ENCODE measurements at regions not wholly inside any gene's neighbourhood (a gene's known extent, or its start where the extent isn't known, plus 50 kb on each side); places are given as distances from the start of the nearest gene placed in this dataset.

- Histone ChIP-seq H3K36me3 (ENCODE audit: insufficient read depth, low read length) (no peaks in the 10 kb centered on the region), H3K27me3 (ENCODE audit: control insufficient read depth, insufficient read depth, low read length) (no peaks in the 10 kb centered on the region), H3K9ac (ENCODE audit: low read depth, low read length) (no peak overlapping the region), H3K4me1 (ENCODE audit: control insufficient read depth, insufficient read depth, low read length) (no peaks in the 10 kb centered on the region), H3K9me3 (replicated peaks; ENCODE audit: low read length) (no peaks in the 10 kb centered on the region), H3K4me3 (ENCODE audit: low read length) (no peak overlapping the region), H3K4me2 (ENCODE audit: low read length) (no peak overlapping the region)
Measured at GRCh38 chr15:94610069-94610468, 378.7 kb downstream of the MCTP2 start.

- Histone ChIP-seq H3K27me3 (ENCODE audit: control insufficient read depth, insufficient read depth, low read length) (no peaks in the 10 kb centered on the region), H3K36me3 (ENCODE audit: insufficient read depth, low read length) (no peaks in the 10 kb centered on the region), H3K4me3 (ENCODE audit: low read length) (no peak overlapping the region), H3K4me1 (ENCODE audit: control insufficient read depth, insufficient read depth, low read length) (no peaks in the 10 kb centered on the region), H3K4me2 (ENCODE audit: low read length) (no peak overlapping the region), H3K9ac (ENCODE audit: low read depth, low read length) (no peak overlapping the region), H3K9me3 (replicated peaks; ENCODE audit: low read length) (no peaks in the 10 kb centered on the region)
Measured at GRCh38 chr15:94610485-94610884, 379.1 kb downstream of the MCTP2 start.

DNA sequence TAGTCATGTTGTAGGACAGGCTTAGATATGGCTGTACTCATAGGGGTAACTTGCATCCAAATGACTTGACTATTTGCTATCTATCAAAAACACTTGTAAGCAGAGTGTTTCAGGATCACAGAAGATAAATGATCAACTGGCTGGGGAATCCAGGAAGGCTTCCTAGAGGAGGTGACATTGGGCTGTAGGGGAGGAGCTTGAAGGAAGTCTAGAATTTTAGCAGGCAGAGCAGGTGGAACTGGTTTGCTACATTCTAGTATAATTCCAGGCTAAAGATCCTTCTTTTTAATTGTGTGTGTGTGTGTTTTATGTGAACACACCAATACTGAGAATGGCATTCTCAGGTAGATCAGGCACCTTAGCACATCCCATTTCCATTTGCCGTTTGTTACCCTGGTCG, 380.3 kb downstream of the MCTP2 start:
- Histone ChIP-seq H3K9me3 (replicated peaks; ENCODE audit: low read length) (no peaks in the 10 kb centered on the region), H3K4me3 (ENCODE audit: low read length) (no peak overlapping the region), H3K27me3 (ENCODE audit: control insufficient read depth, insufficient read depth, low read length) (no peaks in the 10 kb centered on the region), H3K9ac (ENCODE audit: low read depth, low read length) (no peak overlapping the region), H3K4me2 (ENCODE audit: low read length) (no peak overlapping the region), H3K36me3 (ENCODE audit: insufficient read depth, low read length) (no peaks in the 10 kb centered on the region), H3K4me1 (ENCODE audit: control insufficient read depth, insufficient read depth, low read length) (no peaks in the 10 kb centered on the region)

DNA sequence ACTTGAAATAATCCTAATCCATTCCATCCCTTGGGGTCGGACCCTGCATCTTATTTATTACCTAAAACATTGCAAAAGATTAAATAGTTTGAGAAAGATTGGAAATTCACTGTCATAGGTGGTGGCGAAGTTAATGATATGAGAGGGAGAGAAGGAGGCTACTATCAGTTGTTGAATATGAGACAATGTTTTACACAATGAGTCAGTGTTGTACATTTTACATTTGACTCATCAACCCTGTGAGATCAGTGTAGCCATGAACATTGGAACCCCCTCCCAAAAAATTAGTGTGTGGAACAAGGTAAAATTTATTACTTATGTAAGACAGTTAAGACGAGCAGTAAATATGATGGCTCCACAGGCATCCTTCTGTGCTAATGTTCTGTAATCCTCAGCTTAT, 384.3 kb downstream of the MCTP2 start:
- Histone ChIP-seq H3K9me3 (replicated peaks; ENCODE audit: low read length) (no peaks in the 10 kb centered on the region), H3K4me1 (ENCODE audit: control insufficient read depth, insufficient read depth, low read length) (no peaks in the 10 kb centered on the region), H3K36me3 (ENCODE audit: insufficient read depth, low read length) (no peaks in the 10 kb centered on the region), H3K9ac (ENCODE audit: low read depth, low read length) (no peak overlapping the region), H3K4me2 (ENCODE audit: low read length) (no peak overlapping the region), H3K27me3 (ENCODE audit: control insufficient read depth, insufficient read depth, low read length) (no peaks in the 10 kb centered on the region), H3K4me3 (ENCODE audit: low read length) (no peak overlapping the region)

GRCh38 chr15:94620632-94621031, 389.3 kb downstream of the MCTP2 start:
- H3K9me3 ChIP-seq (replicated peaks; ENCODE audit: low read length), result peaks cover 2% of the 10 kb centered on the region
- H3K4me2 ChIP-seq (ENCODE audit: low read length), result no peak overlapping the region
- H3K4me3 ChIP-seq (ENCODE audit: low read length), result no peak overlapping the region
- no peaks in the 10 kb centered on the region for H3K4me1 ChIP-seq (ENCODE audit: control insufficient read depth, insufficient read depth, low read length)
- no peaks in the 10 kb centered on the region for H3K27me3 ChIP-seq (ENCODE audit: control insufficient read depth, insufficient read depth, low read length)
- H3K36me3 ChIP-seq (ENCODE audit: insufficient read depth, low read length), result no peaks in the 10 kb centered on the region
- no peak overlapping the region for H3K9ac ChIP-seq (ENCODE audit: low read depth, low read length)

DNA sequence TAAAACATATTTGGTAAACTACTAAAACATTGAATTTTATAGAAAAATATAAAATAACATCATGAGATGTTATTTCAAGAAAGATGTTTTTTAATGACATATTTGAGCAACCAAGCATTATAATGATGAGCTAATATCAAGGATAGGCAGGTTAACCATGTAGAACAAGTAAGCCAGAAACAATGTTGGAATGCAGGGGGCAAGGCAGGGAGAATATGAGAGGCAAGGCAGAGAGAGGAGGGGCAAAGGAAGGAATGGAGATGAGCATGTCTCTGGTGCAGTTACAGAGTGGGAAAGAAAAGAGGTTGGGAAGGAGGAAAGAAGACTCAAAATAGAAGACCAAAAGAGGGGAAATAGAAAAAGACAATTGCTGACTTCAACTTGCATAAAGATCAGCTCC, 390.4 kb downstream of the MCTP2 start:
- no peaks in the 10 kb centered on the region for H3K36me3 ChIP-seq (ENCODE audit: insufficient read depth, low read length)
- H3K9me3 ChIP-seq (replicated peaks; ENCODE audit: low read length), result peaks cover 2% of the 10 kb centered on the region
- H3K4me3 ChIP-seq (ENCODE audit: low read length), result no peak overlapping the region
- no peaks in the 10 kb centered on the region for H3K4me1 ChIP-seq (ENCODE audit: control insufficient read depth, insufficient read depth, low read length)
- no peaks in the 10 kb centered on the region for H3K27me3 ChIP-seq (ENCODE audit: control insufficient read depth, insufficient read depth, low read length)
- no peak overlapping the region for H3K9ac ChIP-seq (ENCODE audit: low read depth, low read length)
- H3K4me2 ChIP-seq (ENCODE audit: low read length), result no peak overlapping the region

DNA sequence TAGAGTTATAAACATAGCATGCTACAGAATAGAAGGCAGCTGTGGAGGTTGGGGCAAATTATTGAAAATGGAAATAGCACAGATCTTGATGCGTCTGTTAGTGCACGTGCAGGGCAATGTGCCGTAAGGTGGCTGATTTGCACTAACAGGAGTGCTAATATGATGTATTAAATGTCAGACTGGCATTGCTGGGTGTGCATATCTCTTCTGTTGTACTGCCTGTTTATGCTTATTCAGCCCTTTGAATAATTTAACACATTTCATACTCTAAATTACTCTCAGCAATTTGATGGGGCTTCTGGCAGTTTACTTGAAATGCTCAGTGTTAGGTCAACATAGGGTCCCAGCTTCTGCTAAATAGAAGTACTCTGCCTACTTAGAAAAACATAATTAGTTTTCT, 395.6 kb downstream of the MCTP2 start:
- Histone ChIP-seq H3K36me3 (ENCODE audit: insufficient read depth, low read length) (no peaks in the 10 kb centered on the region), H3K4me3 (ENCODE audit: low read length) (no peak overlapping the region), H3K9ac (ENCODE audit: low read depth, low read length) (no peak overlapping the region), H3K4me1 (ENCODE audit: control insufficient read depth, insufficient read depth, low read length) (no peaks in the 10 kb centered on the region), H3K4me2 (ENCODE audit: low read length) (no peak overlapping the region), H3K9me3 (replicated peaks; ENCODE audit: low read length) (peaks cover 7% of the 10 kb centered on the region), H3K27me3 (ENCODE audit: control insufficient read depth, insufficient read depth, low read length) (no peaks in the 10 kb centered on the region)

DNA sequence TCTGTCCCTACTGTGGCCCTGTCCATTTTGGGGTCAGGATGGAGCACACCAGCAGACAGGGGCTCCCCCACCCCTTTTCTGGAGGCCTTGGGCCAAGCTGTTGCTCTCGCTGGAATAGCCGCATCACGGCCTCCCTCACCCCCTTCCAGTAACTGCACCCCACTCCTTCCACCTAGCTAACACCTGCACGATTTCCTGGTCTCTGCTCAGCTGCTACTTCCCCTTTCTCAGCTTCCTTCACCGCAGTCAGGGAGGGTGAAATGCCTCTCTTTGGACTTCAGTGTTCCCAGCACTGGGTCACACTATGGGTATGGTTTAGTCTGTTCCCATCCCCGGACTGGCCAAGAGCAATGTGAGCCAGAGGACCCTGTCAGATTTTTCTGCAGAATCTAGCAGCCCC, 400.2 kb downstream of the MCTP2 start:
- Histone ChIP-seq H3K9ac (ENCODE audit: low read depth, low read length) (no peak overlapping the region), H3K4me3 (ENCODE audit: low read length) (no peak overlapping the region), H3K9me3 (replicated peaks; ENCODE audit: low read length) (peaks cover 5% of the 10 kb centered on the region), H3K36me3 (ENCODE audit: insufficient read depth, low read length) (no peaks in the 10 kb centered on the region), H3K4me1 (ENCODE audit: control insufficient read depth, insufficient read depth, low read length) (no peaks in the 10 kb centered on the region), H3K27me3 (ENCODE audit: control insufficient read depth, insufficient read depth, low read length) (no peaks in the 10 kb centered on the region), H3K4me2 (ENCODE audit: low read length) (no peak overlapping the region)

GRCh38 chr15:94638183-94638582, 406.8 kb downstream of the MCTP2 start:
- H3K4me2 ChIP-seq (ENCODE audit: low read length), result no peak overlapping the region
- no peak overlapping the region for H3K4me3 ChIP-seq (ENCODE audit: low read length)
- H3K9ac ChIP-seq (ENCODE audit: low read depth, low read length), result no peak overlapping the region
- H3K27me3 ChIP-seq (ENCODE audit: control insufficient read depth, insufficient read depth, low read length), result no peaks in the 10 kb centered on the region
- H3K36me3 ChIP-seq (ENCODE audit: insufficient read depth, low read length), result no peaks in the 10 kb centered on the region
- no peaks in the 10 kb centered on the region for H3K4me1 ChIP-seq (ENCODE audit: control insufficient read depth, insufficient read depth, low read length)
- H3K9me3 ChIP-seq (replicated peaks; ENCODE audit: low read length), result no peaks in the 10 kb centered on the region

GRCh38 chr15:94639701-94640100, 408.3 kb downstream of the MCTP2 start:
- H3K4me2 ChIP-seq (ENCODE audit: low read length), result no peak overlapping the region
- H3K27me3 ChIP-seq (ENCODE audit: control insufficient read depth, insufficient read depth, low read length), result no peaks in the 10 kb centered on the region
- no peak overlapping the region for H3K9ac ChIP-seq (ENCODE audit: low read depth, low read length)
- H3K9me3 ChIP-seq (replicated peaks; ENCODE audit: low read length), result no peaks in the 10 kb centered on the region
- no peaks in the 10 kb centered on the region for H3K4me1 ChIP-seq (ENCODE audit: control insufficient read depth, insufficient read depth, low read length)
- no peaks in the 10 kb centered on the region for H3K36me3 ChIP-seq (ENCODE audit: insufficient read depth, low read length)
- no peak overlapping the region for H3K4me3 ChIP-seq (ENCODE audit: low read length)

DNA sequence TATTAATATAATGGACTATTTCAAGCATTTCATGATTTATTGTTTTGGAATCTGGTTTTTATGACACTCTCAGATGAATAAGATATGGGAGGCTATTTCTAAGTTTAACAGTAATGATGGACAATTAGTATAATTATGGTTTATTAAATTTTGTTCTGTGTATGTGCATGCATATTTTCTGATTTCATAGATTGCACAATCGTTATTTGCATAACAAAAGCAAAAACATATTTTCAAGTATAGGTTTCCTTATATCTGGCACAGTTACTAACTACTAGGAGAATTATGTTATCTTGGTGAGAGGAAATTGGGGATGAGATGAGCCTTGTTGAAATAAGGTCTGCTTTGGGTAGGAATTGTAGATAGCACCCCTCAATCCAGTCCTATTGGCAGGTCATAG, 413.1 kb downstream of the MCTP2 start:
- Histone ChIP-seq H3K4me3 (ENCODE audit: low read length) (no peak overlapping the region), H3K4me1 (ENCODE audit: control insufficient read depth, insufficient read depth, low read length) (no peaks in the 10 kb centered on the region), H3K36me3 (ENCODE audit: insufficient read depth, low read length) (no peaks in the 10 kb centered on the region), H3K9ac (ENCODE audit: low read depth, low read length) (no peak overlapping the region), H3K4me2 (ENCODE audit: low read length) (no peak overlapping the region), H3K9me3 (replicated peaks; ENCODE audit: low read length) (no peaks in the 10 kb centered on the region), H3K27me3 (ENCODE audit: control insufficient read depth, insufficient read depth, low read length) (no peaks in the 10 kb centered on the region)

GRCh38 chr15:94653071-94653470, 421.7 kb downstream of the MCTP2 start:
- no peaks in the 10 kb centered on the region for H3K27me3 ChIP-seq (ENCODE audit: control insufficient read depth, insufficient read depth, low read length)
- H3K4me3 ChIP-seq (ENCODE audit: low read length), result no peak overlapping the region
- H3K4me2 ChIP-seq (ENCODE audit: low read length), result no peak overlapping the region
- H3K4me1 ChIP-seq (ENCODE audit: control insufficient read depth, insufficient read depth, low read length), result no peaks in the 10 kb centered on the region
- H3K9ac ChIP-seq (ENCODE audit: low read depth, low read length), result no peak overlapping the region
- no peaks in the 10 kb centered on the region for H3K36me3 ChIP-seq (ENCODE audit: insufficient read depth, low read length)
- H3K9me3 ChIP-seq (replicated peaks; ENCODE audit: low read length), result peaks cover 4% of the 10 kb centered on the region
